ENCODE measurements at regions not wholly inside any gene's neighbourhood (a gene's known extent, or its start where the extent isn't known, plus 50 kb on each side); places are given as distances from the start of the nearest gene placed in this dataset.
"Not testable (repeated sequence)": the region's sequence is repeated elsewhere in the genome, so short reads cannot be mapped to it uniquely, and the experiment has no call there.

DNA sequence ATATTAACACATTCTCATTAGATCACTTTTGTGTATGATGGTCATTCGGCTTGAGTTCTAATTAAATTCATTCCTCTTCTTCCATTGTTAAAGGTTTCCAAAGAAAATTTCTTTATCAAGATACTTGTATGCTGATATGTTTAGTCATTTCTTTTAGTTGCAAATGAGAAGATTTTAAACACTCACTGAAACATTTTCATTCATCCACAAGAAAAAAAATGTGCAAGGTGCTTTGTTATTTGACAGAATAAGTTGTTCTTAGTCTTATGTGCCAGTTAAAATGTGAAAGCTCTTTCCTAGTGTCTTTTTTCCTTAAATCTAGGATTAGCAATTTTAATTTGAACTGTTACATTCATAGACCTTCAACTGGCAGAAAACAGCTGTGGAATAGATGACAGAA lies 727.0 kb upstream of the NEGR1 start:
- WGBS, 4 donors, result 68 to 87% (median 77%) methylated on average over 1 of the region's 1 CpG
- H3K27ac ChIP-seq, result no peak overlapping the region
- no peak overlapping the region for H3K4me3 ChIP-seq
- H3K4me1 ChIP-seq (replicated peaks in 1 of 2), result no peaks in the 10 kb centered on the region
- intact Hi-C loops (cut with DNase I), result no loop called here
- DNase-seq, result no peak
- TF ChIP-seq, protein P1, sequence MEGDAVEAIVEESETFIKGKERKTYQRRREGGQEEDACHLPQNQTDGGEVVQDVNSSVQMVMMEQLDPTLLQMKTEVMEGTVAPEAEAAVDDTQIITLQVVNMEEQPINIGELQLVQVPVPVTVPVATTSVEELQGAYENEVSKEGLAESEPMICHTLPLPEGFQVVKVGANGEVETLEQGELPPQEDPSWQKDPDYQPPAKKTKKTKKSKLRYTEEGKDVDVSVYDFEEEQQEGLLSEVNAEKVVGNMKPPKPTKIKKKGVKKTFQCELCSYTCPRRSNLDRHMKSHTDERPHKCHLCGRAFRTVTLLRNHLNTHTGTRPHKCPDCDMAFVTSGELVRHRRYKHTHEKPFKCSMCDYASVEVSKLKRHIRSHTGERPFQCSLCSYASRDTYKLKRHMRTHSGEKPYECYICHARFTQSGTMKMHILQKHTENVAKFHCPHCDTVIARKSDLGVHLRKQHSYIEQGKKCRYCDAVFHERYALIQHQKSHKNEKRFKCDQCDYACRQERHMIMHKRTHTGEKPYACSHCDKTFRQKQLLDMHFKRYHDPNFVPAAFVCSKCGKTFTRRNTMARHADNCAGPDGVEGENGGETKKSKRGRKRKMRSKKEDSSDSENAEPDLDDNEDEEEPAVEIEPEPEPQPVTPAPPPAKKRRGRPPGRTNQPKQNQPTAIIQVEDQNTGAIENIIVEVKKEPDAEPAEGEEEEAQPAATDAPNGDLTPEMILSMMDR (IDR thresholded peaks at IDR 0.05), result no peak
- TF ChIP-seq POLR2A (IDR thresholded peaks at IDR 0.05), result no peak
- no peaks in the 10 kb centered on the region for H3K9me3 ChIP-seq (replicated peaks in 1 of 3)
- no peaks in the 10 kb centered on the region for H3K27me3 ChIP-seq
- no peaks in the 10 kb centered on the region for H3K36me3 ChIP-seq (replicated peaks in 1 of 2)

DNA sequence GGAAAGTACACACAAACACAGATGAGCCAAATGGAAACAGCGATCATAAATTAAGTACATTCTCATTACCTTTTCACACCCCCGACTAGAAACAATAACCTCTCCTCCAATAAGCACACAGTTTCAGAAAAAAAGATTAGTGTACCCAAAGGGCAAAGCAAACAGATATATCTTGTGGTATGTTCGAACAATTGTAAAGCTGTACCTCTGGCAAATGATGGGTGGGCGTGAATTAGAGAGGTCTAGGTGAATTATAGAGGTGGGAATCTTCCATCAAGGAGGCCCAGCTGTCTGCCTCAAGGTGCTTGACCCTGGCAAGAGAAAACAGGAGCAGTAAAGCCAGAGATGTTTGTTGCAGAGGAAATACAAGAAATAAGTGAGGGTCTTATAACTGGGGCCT lies 715.3 kb upstream of the NEGR1 start:
- no peaks in the 10 kb centered on the region for H3K27me3 ChIP-seq
- WGBS, 4 donors, result 64 to 73% (median 65%) methylated on average over 4 of the region's 4 CpGs
- no peaks in the 10 kb centered on the region for H3K9me3 ChIP-seq (replicated peaks in 1 of 3)
- no peaks in the 10 kb centered on the region for H3K36me3 ChIP-seq (replicated peaks in 1 of 2)
- TF ChIP-seq POLR2A (IDR thresholded peaks at IDR 0.05), result no peak
- TF ChIP-seq, protein P1 (IDR thresholded peaks at IDR 0.05), result no peak
- no peak overlapping the region for H3K4me3 ChIP-seq
- H3K4me1 ChIP-seq (replicated peaks in 1 of 2), result no peaks in the 10 kb centered on the region
- intact Hi-C loops (cut with DNase I), result no loop called here
- no peak for DNase-seq
- no peak overlapping the region for H3K27ac ChIP-seq

DNA sequence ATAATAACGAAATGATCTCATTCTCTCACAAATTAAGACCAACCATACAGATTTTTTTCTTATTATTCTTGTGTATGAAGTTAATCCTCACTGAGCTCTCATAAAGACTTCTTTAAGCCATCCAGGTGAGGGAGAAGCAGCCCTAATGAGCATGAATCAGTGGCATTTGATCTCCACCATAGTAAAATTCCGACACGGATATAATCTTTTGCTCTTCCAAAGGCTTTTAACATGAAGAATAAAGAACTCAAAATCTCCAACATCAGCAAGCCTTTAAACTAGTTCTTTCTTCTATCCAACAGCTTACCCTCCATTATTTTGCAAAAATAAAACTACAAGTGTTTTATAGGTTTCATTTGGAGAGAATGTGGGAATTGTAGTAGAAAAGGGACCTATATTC lies 714.7 kb upstream of the NEGR1 start:
- DNase-seq, result no peak
- intact Hi-C loops (cut with DNase I), result no loop called here
- WGBS, 4 donors, result 53 to 80% (median 71%) methylated on average over 3 of the region's 3 CpGs

DNA sequence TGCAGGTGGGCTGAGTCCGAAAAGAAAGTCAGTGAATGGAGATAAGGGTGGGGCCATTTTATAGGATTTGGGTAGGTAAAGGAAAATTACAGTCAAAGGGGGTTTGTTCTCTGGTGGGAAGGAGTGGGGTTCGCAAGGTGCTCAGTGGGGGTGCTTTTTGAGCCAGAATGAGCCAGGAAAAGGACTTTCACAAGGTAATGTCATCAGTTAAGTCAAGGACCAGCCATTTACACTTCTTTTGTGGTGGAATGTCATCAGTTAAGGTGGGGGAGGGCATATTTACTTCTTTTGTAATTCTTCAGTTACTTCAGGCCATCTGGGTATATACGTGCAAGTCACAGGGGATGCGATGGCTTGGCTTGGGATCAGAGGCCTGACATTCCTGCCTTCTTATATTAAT lies 705.5 kb upstream of the NEGR1 start:
- H3K4me3 ChIP-seq; H3K27me3 ChIP-seq; H3K27ac ChIP-seq; H3K4me1 ChIP-seq (replicated peaks in 1 of 2); H3K9me3 ChIP-seq (replicated peaks in 1 of 3); H3K36me3 ChIP-seq (replicated peaks in 1 of 2); intact Hi-C loops (cut with DNase I); DNase-seq: not testable (repeated sequence)
- WGBS, 4 donors, result 83 to 90% (median 88%) methylated on average over 4 of the region's 4 CpGs

More for the DNA sequence above, 714.7 kb upstream of the NEGR1 start:
- no peak overlapping the region for H3K4me3 ChIP-seq
- no peaks in the 10 kb centered on the region for H3K27me3 ChIP-seq
- no peak overlapping the region for H3K27ac ChIP-seq
- TF ChIP-seq POLR2A (IDR thresholded peaks at IDR 0.05), result no peak
- TF ChIP-seq, protein P1 (IDR thresholded peaks at IDR 0.05), result no peak
- H3K9me3 ChIP-seq (replicated peaks in 1 of 3), result no peaks in the 10 kb centered on the region
- no peaks in the 10 kb centered on the region for H3K36me3 ChIP-seq (replicated peaks in 1 of 2)
- H3K4me1 ChIP-seq (replicated peaks in 1 of 2), result no peaks in the 10 kb centered on the region

DNA sequence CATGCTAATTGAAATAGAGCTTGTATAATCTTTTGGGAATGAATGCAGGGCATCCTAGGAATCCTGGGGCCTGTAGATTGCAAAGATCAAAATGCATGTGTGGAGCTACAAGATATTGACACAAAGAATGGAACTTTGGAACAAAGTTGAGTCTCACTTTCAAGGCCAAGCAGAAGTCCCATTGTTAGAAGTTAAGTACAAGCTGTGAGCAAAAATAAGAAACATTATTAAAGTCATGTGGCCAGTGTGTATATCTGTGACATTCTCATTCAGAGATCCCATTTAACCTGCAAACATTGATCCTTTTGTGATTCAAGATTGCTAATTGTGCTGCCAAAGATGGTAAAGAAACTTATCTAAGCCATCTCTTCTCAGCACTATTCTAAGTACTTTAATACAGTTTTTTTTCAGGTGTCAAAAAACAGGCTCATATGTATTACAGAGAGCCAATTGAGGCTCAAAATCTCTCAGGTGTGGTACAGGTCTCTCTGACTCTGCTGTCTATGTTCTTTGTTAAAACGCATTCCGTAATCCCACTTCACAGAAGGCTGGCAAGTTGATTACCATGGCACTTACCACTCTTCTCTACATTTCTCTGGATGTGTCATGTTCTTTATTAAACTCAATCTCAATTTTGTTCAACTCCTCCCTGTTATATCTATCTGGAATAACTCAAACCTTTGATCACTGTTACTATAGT lies 704.4 kb upstream of the NEGR1 start:
- Histone ChIP-seq H3K4me1 (replicated peaks in 1 of 2) (no peaks in the 10 kb centered on the region), H3K9me3 (replicated peaks in 1 of 3) (no peaks in the 10 kb centered on the region), H3K27me3 (no peaks in the 10 kb centered on the region), H3K4me3 (no peak overlapping the region), H3K27ac (no peak overlapping the region), H3K36me3 (replicated peaks in 1 of 2) (no peaks in the 10 kb centered on the region)
- 83 to 92% (median 86%) methylated on average over 2 of the region's 2 CpGs for WGBS, 4 donors
- intact Hi-C loops (cut with DNase I), result no loop called here
- TF ChIP-seq POLR2A (IDR thresholded peaks at IDR 0.05), result no peak
- TF ChIP-seq, protein P1 (IDR thresholded peaks at IDR 0.05), result no peak
- DNase-seq, result no peak

DNA sequence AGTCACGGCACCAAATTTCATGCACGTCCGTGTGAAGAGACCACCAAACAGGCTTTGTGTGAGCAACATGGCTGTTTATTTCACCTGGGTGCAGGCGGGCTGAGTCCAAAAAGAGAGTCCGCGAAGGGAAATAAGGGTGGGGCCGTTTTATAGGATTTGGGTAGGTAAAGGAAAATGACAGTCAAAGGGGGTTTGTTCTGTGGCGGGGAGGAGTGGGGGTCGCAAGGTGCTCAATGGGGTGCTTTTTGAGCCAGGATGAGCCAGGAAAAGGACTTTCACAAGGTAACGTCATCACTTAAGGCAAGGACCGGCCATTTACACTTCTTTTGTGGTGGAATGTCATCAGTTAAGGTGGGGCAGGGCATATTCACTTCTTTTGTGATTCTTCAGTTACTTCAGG lies 702.7 kb upstream of the NEGR1 start:
- WGBS, 4 donors, result 80 to 89% (median 87%) methylated on average over 10 to 11 of the region's 11 CpGs
- H3K9me3 ChIP-seq (replicated peaks in 1 of 3); H3K27me3 ChIP-seq; DNase-seq; H3K36me3 ChIP-seq (replicated peaks in 1 of 2); intact Hi-C loops (cut with DNase I); H3K4me3 ChIP-seq; H3K27ac ChIP-seq; H3K4me1 ChIP-seq (replicated peaks in 1 of 2): not testable (repeated sequence)

DNA sequence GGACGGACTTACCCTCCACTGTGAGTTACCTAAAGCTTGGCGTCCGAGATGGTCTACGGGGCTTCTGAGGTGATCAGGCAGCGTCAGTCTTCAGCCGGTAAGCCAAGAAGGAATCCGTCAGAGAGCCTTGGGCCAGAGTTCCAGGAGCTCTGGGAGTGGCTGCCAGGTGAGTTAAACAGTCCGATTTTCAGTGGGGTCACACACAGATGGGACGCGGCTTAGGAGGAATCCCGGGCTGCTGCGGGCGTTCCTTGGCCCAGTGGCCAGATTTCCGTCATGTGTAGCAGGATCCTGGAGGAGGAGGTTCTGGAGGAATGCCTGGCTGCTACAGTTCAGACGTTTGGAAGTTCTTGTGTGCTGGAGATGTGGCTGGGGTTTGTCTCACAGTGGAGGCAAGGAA lies 700.7 kb upstream of the NEGR1 start:
- H3K27me3 ChIP-seq; H3K9me3 ChIP-seq (replicated peaks in 1 of 3); H3K4me1 ChIP-seq (replicated peaks in 1 of 2); H3K4me3 ChIP-seq; intact Hi-C loops (cut with DNase I); H3K36me3 ChIP-seq (replicated peaks in 1 of 2); DNase-seq; H3K27ac ChIP-seq: not testable (repeated sequence)
- 77 to 90% (median 84%) methylated on average over 13 to 15 of the region's 15 CpGs for WGBS, 4 donors

Measured in adrenal gland (tissue), 9 donors.